ENCODE measurements at regions not wholly inside any gene's neighbourhood (a gene's known extent, or its start where the extent isn't known, plus 50 kb on each side); places are given as distances from the start of the nearest gene placed in this dataset.

DNA sequence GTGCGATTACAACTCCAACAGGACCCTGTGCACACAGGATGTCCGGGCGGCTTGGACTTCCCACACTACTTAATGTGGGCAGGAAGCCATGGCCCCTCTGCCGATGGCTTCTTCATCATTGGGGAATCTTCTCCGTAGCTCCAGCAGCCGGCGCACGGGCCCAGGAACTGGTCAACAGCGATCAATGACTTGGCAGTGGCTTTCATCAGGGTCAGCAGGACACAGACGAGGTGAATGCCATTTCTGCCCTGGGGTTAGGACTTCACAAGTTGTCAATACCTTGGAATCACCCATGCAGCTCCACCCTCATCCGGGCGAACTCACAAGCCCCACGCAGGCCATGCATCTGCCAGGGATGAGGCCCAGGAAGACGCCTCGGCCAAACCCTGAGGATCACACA lies 645.7 kb downstream of the BRD1 start:
- no peak for TF ChIP-seq GABPA (IDR thresholded peaks at IDR 0.05; ENCODE audit: low read depth)
- TF ChIP-seq, protein P1, sequence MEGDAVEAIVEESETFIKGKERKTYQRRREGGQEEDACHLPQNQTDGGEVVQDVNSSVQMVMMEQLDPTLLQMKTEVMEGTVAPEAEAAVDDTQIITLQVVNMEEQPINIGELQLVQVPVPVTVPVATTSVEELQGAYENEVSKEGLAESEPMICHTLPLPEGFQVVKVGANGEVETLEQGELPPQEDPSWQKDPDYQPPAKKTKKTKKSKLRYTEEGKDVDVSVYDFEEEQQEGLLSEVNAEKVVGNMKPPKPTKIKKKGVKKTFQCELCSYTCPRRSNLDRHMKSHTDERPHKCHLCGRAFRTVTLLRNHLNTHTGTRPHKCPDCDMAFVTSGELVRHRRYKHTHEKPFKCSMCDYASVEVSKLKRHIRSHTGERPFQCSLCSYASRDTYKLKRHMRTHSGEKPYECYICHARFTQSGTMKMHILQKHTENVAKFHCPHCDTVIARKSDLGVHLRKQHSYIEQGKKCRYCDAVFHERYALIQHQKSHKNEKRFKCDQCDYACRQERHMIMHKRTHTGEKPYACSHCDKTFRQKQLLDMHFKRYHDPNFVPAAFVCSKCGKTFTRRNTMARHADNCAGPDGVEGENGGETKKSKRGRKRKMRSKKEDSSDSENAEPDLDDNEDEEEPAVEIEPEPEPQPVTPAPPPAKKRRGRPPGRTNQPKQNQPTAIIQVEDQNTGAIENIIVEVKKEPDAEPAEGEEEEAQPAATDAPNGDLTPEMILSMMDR (IDR thresholded peaks at IDR 0.05; ENCODE audit: insufficient read depth, low read length) = no peak
- no peak for TF ChIP-seq POLR2AphosphoS5 (IDR thresholded peaks at IDR 0.05; ENCODE audit: low read depth)
- TF ChIP-seq, protein P2, sequence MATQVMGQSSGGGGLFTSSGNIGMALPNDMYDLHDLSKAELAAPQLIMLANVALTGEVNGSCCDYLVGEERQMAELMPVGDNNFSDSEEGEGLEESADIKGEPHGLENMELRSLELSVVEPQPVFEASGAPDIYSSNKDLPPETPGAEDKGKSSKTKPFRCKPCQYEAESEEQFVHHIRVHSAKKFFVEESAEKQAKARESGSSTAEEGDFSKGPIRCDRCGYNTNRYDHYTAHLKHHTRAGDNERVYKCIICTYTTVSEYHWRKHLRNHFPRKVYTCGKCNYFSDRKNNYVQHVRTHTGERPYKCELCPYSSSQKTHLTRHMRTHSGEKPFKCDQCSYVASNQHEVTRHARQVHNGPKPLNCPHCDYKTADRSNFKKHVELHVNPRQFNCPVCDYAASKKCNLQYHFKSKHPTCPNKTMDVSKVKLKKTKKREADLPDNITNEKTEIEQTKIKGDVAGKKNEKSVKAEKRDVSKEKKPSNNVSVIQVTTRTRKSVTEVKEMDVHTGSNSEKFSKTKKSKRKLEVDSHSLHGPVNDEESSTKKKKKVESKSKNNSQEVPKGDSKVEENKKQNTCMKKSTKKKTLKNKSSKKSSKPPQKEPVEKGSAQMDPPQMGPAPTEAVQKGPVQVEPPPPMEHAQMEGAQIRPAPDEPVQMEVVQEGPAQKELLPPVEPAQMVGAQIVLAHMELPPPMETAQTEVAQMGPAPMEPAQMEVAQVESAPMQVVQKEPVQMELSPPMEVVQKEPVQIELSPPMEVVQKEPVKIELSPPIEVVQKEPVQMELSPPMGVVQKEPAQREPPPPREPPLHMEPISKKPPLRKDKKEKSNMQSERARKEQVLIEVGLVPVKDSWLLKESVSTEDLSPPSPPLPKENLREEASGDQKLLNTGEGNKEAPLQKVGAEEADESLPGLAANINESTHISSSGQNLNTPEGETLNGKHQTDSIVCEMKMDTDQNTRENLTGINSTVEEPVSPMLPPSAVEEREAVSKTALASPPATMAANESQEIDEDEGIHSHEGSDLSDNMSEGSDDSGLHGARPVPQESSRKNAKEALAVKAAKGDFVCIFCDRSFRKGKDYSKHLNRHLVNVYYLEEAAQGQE (IDR thresholded peaks at IDR 0.05; ENCODE audit: insufficient replicate concordance, low read depth) = no peak
- no peak for TF ChIP-seq SPI1 (IDR thresholded peaks at IDR 0.05; ENCODE audit: borderline replicate concordance, low read depth)

Measured in HL-60 (cell line).